Parathyroid adenoma (tissue), 2 donors: ENCODE measurements at regions not wholly inside any gene's neighbourhood (a gene's known extent, or its start where the extent isn't known, plus 50 kb on each side); places are given as distances from the start of the nearest gene placed in this dataset.

Experiments used
- H2AFZ ChIP-seq: fragments of 300-600 bp; sonication (generic); one replicate; pipeline ENCODE4 v1.7.0; 2017; ENCODE audit warnings: antibody characterized with exemption, mild to moderate bottlenecking
- H3K27ac ChIP-seq: fragments of 300-600 bp; sonication (generic); one replicate; pipeline ENCODE4 v1.7.0; 2017
- H3K27me3 ChIP-seq: fragments of 300-600 bp; sonication (generic); one replicate; pipeline ENCODE4 v1.7.0; 2017; ENCODE audit warnings: low read length; ENCODE audit not compliant: control insufficient read depth, insufficient read depth
- H3K36me3 ChIP-seq: fragments of 300-600 bp; sonication (generic); one replicate; pipeline ENCODE4 v1.7.0; 2017; ENCODE audit warnings: low read length; ENCODE audit not compliant: control insufficient read depth, insufficient read depth
- H3K4me1 ChIP-seq: fragments of 300-600 bp; sonication (generic); one replicate; pipeline ENCODE4 v1.7.0; 2017; ENCODE audit warnings: control low read depth
- H3K4me2 ChIP-seq: fragments of 300-600 bp; sonication (generic); one replicate; pipeline ENCODE4 v1.7.0; 2017; ENCODE audit warnings: low read length
- H3K4me3 ChIP-seq: fragments of 300-600 bp; sonication (generic); one replicate; pipeline ENCODE4 v1.7.0; 2017; ENCODE audit warnings: low read depth, low read length
- H3K79me2 ChIP-seq: fragments of 300-600 bp; sonication (generic); one replicate; pipeline ENCODE4 v1.7.0; 2017; ENCODE audit warnings: control low read depth
- H3K9ac ChIP-seq: fragments of 300-600 bp; sonication (generic); one replicate; pipeline ENCODE4 v1.7.0; 2017; ENCODE audit warnings: mild to moderate bottlenecking
- H3K9me3 ChIP-seq: fragments of 300-600 bp; sonication (generic); one replicate; pipeline ENCODE4 v1.7.0; 2017; ENCODE audit warnings: low read length; ENCODE audit not compliant: control insufficient read depth
- CTCF ChIP-seq: fragments of 300-600 bp; sonication (generic); IDR thresholded peaks from one replicate; pipeline ENCODE4 v1.7.0; 2017; ENCODE audit warnings: antibody characterized with exemption, mild to moderate bottlenecking
- donor health status: primary hyperparathyroidism.

GRCh38 chr17:27396045-27396444 is 60.2 kb upstream of the KSR1 start:
- Histone ChIP-seq H3K4me1 (no peaks in the 10 kb centered on the region), H3K9ac (no peak overlapping the region), H3K4me3 (no peak overlapping the region), H3K27ac (no peak overlapping the region), H3K27me3 (no peaks in the 10 kb centered on the region), H3K79me2 (no peaks in the 10 kb centered on the region), H3K36me3 (no peaks in the 10 kb centered on the region), H2AFZ (no peak overlapping the region), H3K4me2 (no peak overlapping the region), H3K9me3 (no peaks in the 10 kb centered on the region)
- TF ChIP-seq CTCF = no peak

GRCh38 chr17:27396941-27397340 is 59.3 kb upstream of the KSR1 start:
- no peak overlapping the region for H3K27ac ChIP-seq
- no peaks in the 10 kb centered on the region for H3K36me3 ChIP-seq
- H2AFZ ChIP-seq = peak overlapping the region; percentile 13
- no peaks in the 10 kb centered on the region for H3K79me2 ChIP-seq
- H3K4me1 ChIP-seq = no peaks in the 10 kb centered on the region
- no peak overlapping the region for H3K4me3 ChIP-seq
- H3K9ac ChIP-seq = no peak overlapping the region
- no peaks in the 10 kb centered on the region for H3K27me3 ChIP-seq
- TF ChIP-seq CTCF = no peak
- no peak overlapping the region for H3K4me2 ChIP-seq
- no peaks in the 10 kb centered on the region for H3K9me3 ChIP-seq

GRCh38 chr17:27398691-27399090 is 57.6 kb upstream of the KSR1 start:
- Histone ChIP-seq H3K9ac (no peak overlapping the region), H3K4me2 (no peak overlapping the region), H3K79me2 (no peaks in the 10 kb centered on the region), H3K9me3 (no peaks in the 10 kb centered on the region), H3K36me3 (no peaks in the 10 kb centered on the region), H3K4me1 (no peaks in the 10 kb centered on the region), H3K27me3 (no peaks in the 10 kb centered on the region), H3K27ac (peak overlapping the region; percentile 9), H2AFZ (no peak overlapping the region), H3K4me3 (no peak overlapping the region)
- TF ChIP-seq CTCF = no peak

- no peaks in the 10 kb centered on the region for H3K36me3 ChIP-seq
- no peak overlapping the region for H3K27ac ChIP-seq
- H3K27me3 ChIP-seq = no peaks in the 10 kb centered on the region
- no peak overlapping the region for H3K4me2 ChIP-seq
- TF ChIP-seq CTCF = no peak
- no peak overlapping the region for H3K9ac ChIP-seq
- H3K4me1 ChIP-seq = no peaks in the 10 kb centered on the region
- H3K79me2 ChIP-seq = no peaks in the 10 kb centered on the region
- H2AFZ ChIP-seq = no peak overlapping the region
- H3K4me3 ChIP-seq = no peak overlapping the region
- no peaks in the 10 kb centered on the region for H3K9me3 ChIP-seq
Observed at GRCh38 chr17:27400991-27401390, 55.3 kb upstream of the KSR1 start.

GRCh38 chr17:27402943-27403342 is 53.3 kb upstream of the KSR1 start:
- Histone ChIP-seq H3K4me1 (no peaks in the 10 kb centered on the region), H3K27me3 (no peaks in the 10 kb centered on the region), H3K4me2 (no peak overlapping the region), H3K4me3 (no peak overlapping the region), H3K27ac (no peak overlapping the region), H3K79me2 (no peaks in the 10 kb centered on the region), H3K9ac (no peak overlapping the region), H3K36me3 (no peaks in the 10 kb centered on the region), H2AFZ (no peak overlapping the region), H3K9me3 (no peaks in the 10 kb centered on the region)
- no peak for TF ChIP-seq CTCF
